H9 (cell line): ENCODE measurements at regions not wholly inside any gene's neighbourhood (a gene's known extent, or its start where the extent isn't known, plus 50 kb on each side); places are given as distances from the start of the nearest gene placed in this dataset.

Experiments
- DNase-seq: peaks from one replicate; pipeline ENCODE4 v3.0.0-alpha.2; 2017
- H2AFZ ChIP-seq: one replicate; pipeline ENCODE4 v1.6.1; 2013; ENCODE audit warnings: mild to moderate bottlenecking, low read length, control low read depth, moderate library complexity
- H2AK5ac ChIP-seq: 2 replicates; pipeline ENCODE4 v1.6.1; 2013; ENCODE audit warnings: low read length, control low read depth, mixed read lengths; ENCODE audit not compliant: insufficient read length
- H2BK120ac ChIP-seq: one replicate; pipeline ENCODE4 v1.6.1; 2013; ENCODE audit warnings: low read depth, mild to moderate bottlenecking, low read length, control low read depth, inconsistent platforms; ENCODE audit not compliant: poor library complexity, severe bottlenecking
- H2BK12ac ChIP-seq: 2 replicates; pipeline ENCODE4 v1.6.1; 2013; ENCODE audit warnings: low read length, control low read depth, mixed read lengths, low read depth; ENCODE audit not compliant: insufficient read length
- H2BK15ac ChIP-seq: 2 replicates; pipeline ENCODE4 v1.6.1; 2013; ENCODE audit warnings: low read depth, low read length, control low read depth
- H2BK20ac ChIP-seq: one replicate; pipeline ENCODE4 v1.6.1; 2013; ENCODE audit warnings: low read depth, mild to moderate bottlenecking, low read length, control low read depth, inconsistent platforms; ENCODE audit not compliant: poor library complexity, severe bottlenecking
- H2BK5ac ChIP-seq: 2 replicates; pipeline ENCODE4 v1.6.1; 2013; ENCODE audit warnings: low read length, control low read depth, mixed read lengths; ENCODE audit not compliant: insufficient read length
- H3K14ac ChIP-seq: 2 replicates; pipeline ENCODE4 v1.6.1; 2013; ENCODE audit warnings: low read length, control low read depth; ENCODE audit not compliant: insufficient read depth
- H3K18ac ChIP-seq: 2 replicates; pipeline ENCODE4 v1.6.1; 2013; ENCODE audit warnings: low read depth, mild to moderate bottlenecking, mixed read lengths, low read length, control low read depth; ENCODE audit not compliant: insufficient read length
- H3K23ac ChIP-seq: 2 replicates; pipeline ENCODE4 v1.6.1; 2013; ENCODE audit warnings: low read length, control low read depth, mixed read lengths, low read depth; ENCODE audit not compliant: insufficient read length
- H3K23me2 ChIP-seq: 2 replicates; pipeline ENCODE4 v1.6.1; 2013; ENCODE audit warnings: low read depth, mild to moderate bottlenecking, mixed read lengths, low read length, control low read depth; ENCODE audit not compliant: insufficient read length, poor library complexity, severe bottlenecking
- H3K27ac ChIP-seq: 2 replicates; pipeline ENCODE4 v1.5.1; 2013; ENCODE audit warnings: low read length, control low read depth, mixed read lengths, low read depth; ENCODE audit not compliant: insufficient read length
- H3K27me3 ChIP-seq: 2 replicates; pipeline ENCODE4 v1.6.1; 2013; ENCODE audit warnings: low read length, control low read depth, inconsistent platforms; ENCODE audit not compliant: insufficient read depth
- H3K4ac ChIP-seq: 2 replicates; pipeline ENCODE4 v1.6.1; 2013; ENCODE audit warnings: low read depth, mild to moderate bottlenecking, control low read depth, inconsistent platforms, low read length, moderate library complexity
- H3K4me1 ChIP-seq: 2 replicates; pipeline ENCODE4 v1.6.1; 2013; ENCODE audit warnings: low read length, control low read depth, inconsistent platforms; ENCODE audit not compliant: insufficient read depth
- H3K4me2 ChIP-seq: 2 replicates; pipeline ENCODE4 v1.6.1; 2013; ENCODE audit warnings: low read length, control low read depth, mixed read lengths; ENCODE audit not compliant: insufficient read length, insufficient read depth
- H3K56ac ChIP-seq: 2 replicates; pipeline ENCODE4 v1.6.1; 2013; ENCODE audit warnings: low read depth, mild to moderate bottlenecking, mixed read lengths, low read length, control low read depth; ENCODE audit not compliant: insufficient read length
- H3K79me1 ChIP-seq: 2 replicates; pipeline ENCODE4 v1.6.1; 2013; ENCODE audit warnings: low read depth, mild to moderate bottlenecking, moderate library complexity, low read length, control low read depth, inconsistent platforms; ENCODE audit not compliant: insufficient read depth, poor library complexity, severe bottlenecking
- H3K79me2 ChIP-seq: 2 replicates; pipeline ENCODE4 v1.6.1; 2013; ENCODE audit warnings: low read length, control low read depth, inconsistent platforms; ENCODE audit not compliant: insufficient read depth
- H3K9ac ChIP-seq: 2 replicates; pipeline ENCODE4 v1.6.1; 2013; ENCODE audit warnings: low read length, control low read depth, mixed read lengths; ENCODE audit not compliant: insufficient read length; ENCODE audit errors: extremely low read depth
- H3K9me3 ChIP-seq: one replicate; pipeline ENCODE4 v1.6.1; 2013; ENCODE audit warnings: low read depth, low read length, inconsistent platforms; ENCODE audit not compliant: control insufficient read depth
- H3T11ph ChIP-seq: one replicate; pipeline ENCODE4 v1.6.1; 2013; ENCODE audit warnings: mild to moderate bottlenecking, low read length, control low read depth, inconsistent platforms
- H4K20me1 ChIP-seq: one replicate; pipeline ENCODE4 v1.6.1; 2013; ENCODE audit not compliant: control insufficient read depth, insufficient read length, insufficient read depth
- H4K5ac ChIP-seq: 2 replicates; pipeline ENCODE4 v1.6.1; 2013; ENCODE audit warnings: low read depth, mild to moderate bottlenecking, mixed read lengths, low read length, control low read depth; ENCODE audit not compliant: insufficient read length
- H4K8ac ChIP-seq: replicated peaks from 2 replicates; pipeline ENCODE4 v1.6.1; 2013; ENCODE audit warnings: low read length, control low read depth, mixed read lengths, low read depth; ENCODE audit not compliant: insufficient read length
- H4K91ac ChIP-seq: 2 replicates; pipeline ENCODE4 v1.6.1; 2013; ENCODE audit warnings: low read depth, mild to moderate bottlenecking, moderate library complexity, mixed read lengths, low read length, control low read depth; ENCODE audit not compliant: insufficient read length
- H3K27ac Mint-ChIP-seq, 3 experiments: 2 replicates in 2 of 3; 3 replicates in 1 of 3; pipeline ENCODE4 v1.8.0; 2020 to 2021; ENCODE audit warnings: mixed read lengths in 3 of 3, mild to moderate bottlenecking in 1 of 3, moderate library complexity in 1 of 3
- H3K27me3 Mint-ChIP-seq: 2 replicates; pipeline ENCODE4 v1.8.0; 2021; ENCODE audit warnings: low read depth, mild to moderate bottlenecking, moderate library complexity, mixed read lengths
- H3K36me3 Mint-ChIP-seq, 3 experiments: 2 replicates in 2 of 3; 3 replicates in 1 of 3; pipeline ENCODE4 v1.8.0; 2020 to 2021; ENCODE audit warnings: low read depth in 3 of 3, mixed read lengths in 3 of 3; ENCODE audit not compliant: insufficient read depth in 1 of 3
- H3K4me1 Mint-ChIP-seq, 2 experiments: 2 replicates each; pipeline ENCODE4 v1.8.0; 2020; ENCODE audit warnings: mixed read lengths in 2 of 2
- H3K4me3 Mint-ChIP-seq, 2 experiments: 2 replicates in 1 of 2; 3 replicates in 1 of 2; pipeline ENCODE4 v1.8.0; 2020 to 2021; ENCODE audit warnings: mild to moderate bottlenecking in 2 of 2, mixed read lengths in 2 of 2, moderate library complexity in 1 of 2
- H3K9me3 Mint-ChIP-seq, 2 experiments: 2 replicates in 1 of 2; 3 replicates in 1 of 2; pipeline ENCODE4 v1.8.0; 2020; ENCODE audit warnings: mild to moderate bottlenecking in 2 of 2, mixed read lengths in 2 of 2, moderate library complexity in 1 of 2
- WGBS: extraction: QIAGEN DNeasy Blood & Tissue Kit; methylation state at CpG from one replicate; pipeline ENCODE4 v1.1.7; 2013; ENCODE audit warnings: missing lambda C conversion rate, low lambda C conversion rate, mixed read lengths; ENCODE audit not compliant: insufficient read length; ENCODE audit errors: extremely low coverage; 5-methylcytosine and 5-hydroxymethylcytosine counted together
- TF ChIP-seq, protein P1 (sequence below): fragments of 200-600 bp; sonication (generic); conservative IDR thresholded peaks from 3 replicates; pipeline ENCODE4 v1.8.0; 2021; ENCODE audit warnings: antibody characterized with exemption, mild to moderate bottlenecking

DNA sequence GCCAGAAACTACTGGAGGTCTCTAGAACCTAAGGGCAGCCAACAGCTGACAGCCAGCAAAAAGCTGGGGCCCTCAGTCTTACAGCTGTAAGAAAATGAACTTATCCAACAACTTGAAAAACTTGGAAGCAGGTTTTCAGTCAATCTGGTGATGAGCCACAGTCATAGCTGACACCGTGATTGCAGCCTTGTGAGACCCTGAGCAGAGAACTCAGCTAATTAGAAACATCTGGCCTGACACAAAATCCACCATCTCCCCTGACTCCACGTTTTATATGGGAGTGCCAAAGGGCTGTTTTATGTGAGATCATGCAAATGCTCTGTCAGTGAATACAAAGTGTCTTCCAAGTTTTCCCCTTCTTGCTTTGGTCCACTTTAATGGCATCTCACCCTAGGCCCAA lies 198.8 kb upstream of the DCAF8L1 start:
- H3K9me3 ChIP-seq, result no peaks in the 10 kb centered on the region
- no peak overlapping the region for H3K9ac ChIP-seq
- H3K79me1 ChIP-seq, result no peaks in the 10 kb centered on the region
- H2BK120ac ChIP-seq, result no peak overlapping the region
- Mint-ChIP-seq H3K36me3 (0 out of 7 replicates have a peak, but pooled peaks cover 0 to 1% (median 0%) of the 10 kb centered on the region in 3 experiments), H3K9me3 (peaks cover 3 to 52% of the 10 kb centered on the region in 2 experiments), H3K4me1 (peaks cover 2 to 19% of the 10 kb centered on the region in 2 experiments; a peak in 2 of 4 replicates), H3K27me3 (no peaks in the 10 kb centered on the region; the same call in 1 of the 2 replicates), H3K27ac (no peak overlapping the region), H3K4me3 (no peak overlapping the region)
- no peaks in the 10 kb centered on the region for H3K23me2 ChIP-seq
- no peak overlapping the region for H2BK15ac ChIP-seq
- no peaks in the 10 kb centered on the region for H3K79me2 ChIP-seq
- TF ChIP-seq, protein P1, sequence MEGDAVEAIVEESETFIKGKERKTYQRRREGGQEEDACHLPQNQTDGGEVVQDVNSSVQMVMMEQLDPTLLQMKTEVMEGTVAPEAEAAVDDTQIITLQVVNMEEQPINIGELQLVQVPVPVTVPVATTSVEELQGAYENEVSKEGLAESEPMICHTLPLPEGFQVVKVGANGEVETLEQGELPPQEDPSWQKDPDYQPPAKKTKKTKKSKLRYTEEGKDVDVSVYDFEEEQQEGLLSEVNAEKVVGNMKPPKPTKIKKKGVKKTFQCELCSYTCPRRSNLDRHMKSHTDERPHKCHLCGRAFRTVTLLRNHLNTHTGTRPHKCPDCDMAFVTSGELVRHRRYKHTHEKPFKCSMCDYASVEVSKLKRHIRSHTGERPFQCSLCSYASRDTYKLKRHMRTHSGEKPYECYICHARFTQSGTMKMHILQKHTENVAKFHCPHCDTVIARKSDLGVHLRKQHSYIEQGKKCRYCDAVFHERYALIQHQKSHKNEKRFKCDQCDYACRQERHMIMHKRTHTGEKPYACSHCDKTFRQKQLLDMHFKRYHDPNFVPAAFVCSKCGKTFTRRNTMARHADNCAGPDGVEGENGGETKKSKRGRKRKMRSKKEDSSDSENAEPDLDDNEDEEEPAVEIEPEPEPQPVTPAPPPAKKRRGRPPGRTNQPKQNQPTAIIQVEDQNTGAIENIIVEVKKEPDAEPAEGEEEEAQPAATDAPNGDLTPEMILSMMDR, result no peak
- H3K56ac ChIP-seq, result no peak overlapping the region
- no peak overlapping the region for H3K23ac ChIP-seq
- H4K20me1 ChIP-seq, result no peaks in the 10 kb centered on the region
- H3K4ac ChIP-seq, result no peak overlapping the region
- H2BK12ac ChIP-seq, result no peak overlapping the region
- H4K8ac ChIP-seq, result no peak overlapping the region
- H3K4me2 ChIP-seq, result no peak overlapping the region
- H3K27ac ChIP-seq, result no peak overlapping the region
- H2AK5ac ChIP-seq, result no peak overlapping the region
- no peak overlapping the region for H2BK5ac ChIP-seq
- H4K91ac ChIP-seq, result no peak overlapping the region
- no peak overlapping the region for H2BK20ac ChIP-seq
- no peak overlapping the region for H4K5ac ChIP-seq
- H3K27me3 ChIP-seq, result no peaks in the 10 kb centered on the region
- WGBS, result no CpG with 5 or more reads among the region's 2 CpGs
- H3T11ph ChIP-seq, result no peak overlapping the region
- no peak overlapping the region for H3K18ac ChIP-seq
- no peak overlapping the region for H3K14ac ChIP-seq
- no peak overlapping the region for H2AFZ ChIP-seq
- H3K4me1 ChIP-seq, result no peaks in the 10 kb centered on the region
- no peak for DNase-seq
